ENCODE measurements at regions not wholly inside any gene's neighbourhood (a gene's known extent, or its start where the extent isn't known, plus 50 kb on each side); places are given as distances from the start of the nearest gene placed in this dataset.

GRCh38 chr2:128753321-128753720 is 434.7 kb upstream of the HS6ST1 start:
- H3K4me3 ChIP-seq (replicated peaks; ENCODE audit: low read depth, low read length), result no peak overlapping the region
- no peak for TF ChIP-seq CTCF (IDR thresholded peaks at IDR 0.05; ENCODE audit: low read depth, low read length, missing control alignments)
- DNase-seq (ENCODE audit: extremely low read depth, low read depth), result no peak

- no peak overlapping the region for H3K4me3 ChIP-seq (replicated peaks; ENCODE audit: low read depth, low read length)
- no peak for TF ChIP-seq CTCF (IDR thresholded peaks at IDR 0.05; ENCODE audit: low read depth, low read length, missing control alignments)
- DNase-seq (ENCODE audit: extremely low read depth, low read depth), result no peak
These were observed 435.1 kb upstream of the HS6ST1 start for GRCh38 chr2:128753800-128754199.

GRCh38 chr2:128754246-128754724 is 435.6 kb upstream of the HS6ST1 start:
- no peak for TF ChIP-seq CTCF (IDR thresholded peaks at IDR 0.05; ENCODE audit: low read depth, low read length, missing control alignments)
- H3K4me3 ChIP-seq (replicated peaks; ENCODE audit: low read depth, low read length), result no peak overlapping the region
- DNase-seq (ENCODE audit: extremely low read depth, low read depth), result no peak

GRCh38 chr2:128755695-128756364 is 437.2 kb upstream of the HS6ST1 start:
- TF ChIP-seq CTCF (IDR thresholded peaks at IDR 0.05; ENCODE audit: low read depth, low read length, missing control alignments), result no peak
- no peak for DNase-seq (ENCODE audit: extremely low read depth, low read depth)
- H3K4me3 ChIP-seq (replicated peaks; ENCODE audit: low read depth, low read length), result no peak overlapping the region

- no peak overlapping the region for H3K4me3 ChIP-seq (replicated peaks; ENCODE audit: low read depth, low read length)
- no peak for DNase-seq (ENCODE audit: extremely low read depth, low read depth)
- no peak for TF ChIP-seq CTCF (IDR thresholded peaks at IDR 0.05; ENCODE audit: low read depth, low read length, missing control alignments)
These were observed 437.7 kb upstream of the HS6ST1 start for GRCh38 chr2:128756365-128756717.

- H3K4me3 ChIP-seq (replicated peaks; ENCODE audit: low read depth, low read length), result no peak overlapping the region
- no peak for DNase-seq (ENCODE audit: extremely low read depth, low read depth)
- TF ChIP-seq CTCF (IDR thresholded peaks at IDR 0.05; ENCODE audit: low read depth, low read length, missing control alignments), result no peak
These were observed 447.1 kb upstream of the HS6ST1 start for GRCh38 chr2:128765811-128766210.

GRCh38 chr2:128768041-128768440 is 449.4 kb upstream of the HS6ST1 start:
- H3K4me3 ChIP-seq (replicated peaks; ENCODE audit: low read depth, low read length), result no peak overlapping the region
- DNase-seq (ENCODE audit: extremely low read depth, low read depth), result no peak
- no peak for TF ChIP-seq CTCF (IDR thresholded peaks at IDR 0.05; ENCODE audit: low read depth, low read length, missing control alignments)
